ENCODE measurements at regions not wholly inside any gene's neighbourhood (a gene's known extent, or its start where the extent isn't known, plus 50 kb on each side); places are given as distances from the start of the nearest gene placed in this dataset.

- TF ChIP-seq CTCF (IDR thresholded peaks at IDR 0.05) (no peak), POLR2A (IDR thresholded peaks at IDR 0.05) (no peak)
Measured at GRCh38 chr1:55339681-55340080, 124.5 kb upstream of the USP24 start.
